ENCODE measurements at regions not wholly inside any gene's neighbourhood (a gene's known extent, or its start where the extent isn't known, plus 50 kb on each side); places are given as distances from the start of the nearest gene placed in this dataset.

DNA sequence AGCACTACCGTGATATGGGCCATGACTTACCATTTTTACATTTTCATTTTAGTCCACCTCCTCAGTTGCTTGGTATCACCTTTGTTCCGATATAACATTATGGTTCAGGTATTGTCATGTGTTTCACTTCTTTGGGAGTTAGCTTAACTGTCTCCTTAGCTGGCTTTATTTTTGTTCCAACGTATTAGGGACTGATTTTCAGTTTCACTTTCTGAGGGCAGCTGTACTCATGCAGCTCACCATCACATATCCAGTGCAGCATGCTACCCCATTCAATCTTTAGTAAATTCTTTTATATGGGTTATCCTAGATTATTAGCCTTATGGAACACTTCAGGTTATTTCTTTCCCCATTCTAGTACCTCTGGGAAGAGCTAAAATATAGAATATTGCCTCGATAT is 362.2 kb upstream of the IRAK1BP1 start:
- no peak overlapping the region for H3K27ac ChIP-seq (ENCODE audit: low read depth, low read length, poor library complexity, severe bottlenecking)
- BruUV-seq (replicated peaks) = no TSS peak
- H3K36me3 ChIP-seq (ENCODE audit: insufficient read depth, low read length, poor library complexity, severe bottlenecking) = no peaks in the 10 kb centered on the region
- DNase-seq (ENCODE audit: low spot score) = no peak
- CTCF ChIA-PET = no interaction called here
- no peaks in the 10 kb centered on the region for H3K4me1 ChIP-seq (ENCODE audit: insufficient read depth, low read length, poor library complexity, severe bottlenecking)
- no peak overlapping the region for H3K4me3 ChIP-seq (ENCODE audit: low read depth, low read length, poor library complexity, severe bottlenecking)
- POLR2A ChIA-PET (ENCODE audit: low non-redundant PET) = no interaction called here
- no peaks in the 10 kb centered on the region for H3K9me3 ChIP-seq (ENCODE audit: low read depth, low read length, poor library complexity, severe bottlenecking)
- intact Hi-C loops (cut with micrococcal nuclease; ENCODE audit: unreplicated experiment) = no loop called here
- no peaks in the 10 kb centered on the region for H3K27me3 ChIP-seq (replicated peaks; ENCODE audit: insufficient read depth, low read depth, low read length, poor library complexity)
- TF ChIP-seq EZH2 (IDR thresholded peaks at IDR 0.05; ENCODE audit: borderline replicate concordance, low read depth, low read length, poor library complexity, severe bottlenecking) (no peak), CTCF (conservative IDR thresholded peaks at IDR 0.05; ENCODE audit: low read depth, low read length) (no peak)

GRCh38 chr6:78511009-78511408 is 356.3 kb upstream of the IRAK1BP1 start:
- no peak for DNase-seq (ENCODE audit: low spot score)
- POLR2A ChIA-PET (ENCODE audit: low non-redundant PET) = no interaction called here
- TF ChIP-seq CTCF (conservative IDR thresholded peaks at IDR 0.05; ENCODE audit: low read depth, low read length) = no peak
- CTCF ChIA-PET = no interaction called here
- Histone ChIP-seq H3K36me3 (ENCODE audit: insufficient read depth, low read length, poor library complexity, severe bottlenecking) (no peaks in the 10 kb centered on the region), H3K27ac (ENCODE audit: low read depth, low read length, poor library complexity, severe bottlenecking) (no peak overlapping the region), H3K9me3 (ENCODE audit: low read depth, low read length, poor library complexity, severe bottlenecking) (no peaks in the 10 kb centered on the region), H3K27me3 (replicated peaks; ENCODE audit: insufficient read depth, low read depth, low read length, poor library complexity) (no peaks in the 10 kb centered on the region), H3K4me3 (ENCODE audit: low read depth, low read length, poor library complexity, severe bottlenecking) (no peak overlapping the region), H3K4me1 (ENCODE audit: insufficient read depth, low read length, poor library complexity, severe bottlenecking) (no peaks in the 10 kb centered on the region)
- intact Hi-C loops (cut with micrococcal nuclease; ENCODE audit: unreplicated experiment) = no loop called here
- BruUV-seq (replicated peaks) = no TSS peak

GRCh38 chr6:78513856-78514255 is 353.5 kb upstream of the IRAK1BP1 start:
- Histone ChIP-seq H3K27me3 (replicated peaks; ENCODE audit: insufficient read depth, low read depth, low read length, poor library complexity) (no peaks in the 10 kb centered on the region), H3K36me3 (ENCODE audit: insufficient read depth, low read length, poor library complexity, severe bottlenecking) (no peaks in the 10 kb centered on the region), H3K4me3 (ENCODE audit: low read depth, low read length, poor library complexity, severe bottlenecking) (no peak overlapping the region), H3K4me1 (ENCODE audit: insufficient read depth, low read length, poor library complexity, severe bottlenecking) (no peaks in the 10 kb centered on the region), H3K9me3 (ENCODE audit: low read depth, low read length, poor library complexity, severe bottlenecking) (no peaks in the 10 kb centered on the region), H3K27ac (ENCODE audit: low read depth, low read length, poor library complexity, severe bottlenecking) (no peak overlapping the region)
- CTCF ChIA-PET = no interaction called here
- DNase-seq (ENCODE audit: low spot score) = peak; percentile 1
- intact Hi-C loops (cut with micrococcal nuclease; ENCODE audit: unreplicated experiment) = no loop called here
- BruUV-seq (replicated peaks) = no TSS peak
- TF ChIP-seq EZH2 (IDR thresholded peaks at IDR 0.05; ENCODE audit: borderline replicate concordance, low read depth, low read length, poor library complexity, severe bottlenecking) = no peak
- TF ChIP-seq CTCF (conservative IDR thresholded peaks at IDR 0.05; ENCODE audit: low read depth, low read length) = no peak
- POLR2A ChIA-PET (ENCODE audit: low non-redundant PET) = no interaction called here
